GM12872 (cell line): ENCODE measurements at regions not wholly inside any gene's neighbourhood (a gene's known extent, or its start where the extent isn't known, plus 50 kb on each side); places are given as distances from the start of the nearest gene placed in this dataset.

Source experiments
- TF ChIP-seq, protein P1 (sequence below): IDR thresholded peaks from 3 replicates; pipeline ENCODE4 v1.5.1; 2011; ENCODE audit warnings: low read depth, mild to moderate bottlenecking, low read length, moderate library complexity; ENCODE audit not compliant: insufficient read depth

- TF ChIP-seq, protein P1, sequence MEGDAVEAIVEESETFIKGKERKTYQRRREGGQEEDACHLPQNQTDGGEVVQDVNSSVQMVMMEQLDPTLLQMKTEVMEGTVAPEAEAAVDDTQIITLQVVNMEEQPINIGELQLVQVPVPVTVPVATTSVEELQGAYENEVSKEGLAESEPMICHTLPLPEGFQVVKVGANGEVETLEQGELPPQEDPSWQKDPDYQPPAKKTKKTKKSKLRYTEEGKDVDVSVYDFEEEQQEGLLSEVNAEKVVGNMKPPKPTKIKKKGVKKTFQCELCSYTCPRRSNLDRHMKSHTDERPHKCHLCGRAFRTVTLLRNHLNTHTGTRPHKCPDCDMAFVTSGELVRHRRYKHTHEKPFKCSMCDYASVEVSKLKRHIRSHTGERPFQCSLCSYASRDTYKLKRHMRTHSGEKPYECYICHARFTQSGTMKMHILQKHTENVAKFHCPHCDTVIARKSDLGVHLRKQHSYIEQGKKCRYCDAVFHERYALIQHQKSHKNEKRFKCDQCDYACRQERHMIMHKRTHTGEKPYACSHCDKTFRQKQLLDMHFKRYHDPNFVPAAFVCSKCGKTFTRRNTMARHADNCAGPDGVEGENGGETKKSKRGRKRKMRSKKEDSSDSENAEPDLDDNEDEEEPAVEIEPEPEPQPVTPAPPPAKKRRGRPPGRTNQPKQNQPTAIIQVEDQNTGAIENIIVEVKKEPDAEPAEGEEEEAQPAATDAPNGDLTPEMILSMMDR = no peak
Measured at GRCh38 chr4:60812811-60813210, 387.3 kb upstream of the ADGRL3 start.

GRCh38 chr4:60814549-60814948, 385.6 kb upstream of the ADGRL3 start:
- TF ChIP-seq, protein P1 = no peak

DNA sequence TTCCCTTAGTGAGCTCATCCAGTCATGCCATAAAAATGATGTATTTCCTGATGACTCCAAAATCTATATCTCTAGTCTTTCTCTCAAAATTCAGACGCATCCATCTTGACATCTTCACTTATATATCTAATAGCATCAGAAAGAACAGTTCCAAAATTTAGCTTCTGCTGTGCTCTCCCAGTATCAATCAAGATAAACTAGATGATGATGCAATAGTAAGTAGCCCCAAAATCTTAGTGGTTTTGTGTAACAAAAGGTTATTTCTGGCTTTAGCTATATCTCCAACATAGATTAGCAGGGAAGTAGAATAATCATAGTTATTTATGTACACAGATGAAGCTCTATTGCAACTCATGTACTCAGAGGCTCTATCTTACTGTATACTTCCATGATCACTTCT, 382.5 kb upstream of the ADGRL3 start:
- TF ChIP-seq, protein P1 = no peak

GRCh38 chr4:60822986-60823385, 377.1 kb upstream of the ADGRL3 start:
- TF ChIP-seq, protein P1 = no peak

GRCh38 chr4:60840020-60840419, 360.1 kb upstream of the ADGRL3 start:
- TF ChIP-seq, protein P1 = no peak

DNA sequence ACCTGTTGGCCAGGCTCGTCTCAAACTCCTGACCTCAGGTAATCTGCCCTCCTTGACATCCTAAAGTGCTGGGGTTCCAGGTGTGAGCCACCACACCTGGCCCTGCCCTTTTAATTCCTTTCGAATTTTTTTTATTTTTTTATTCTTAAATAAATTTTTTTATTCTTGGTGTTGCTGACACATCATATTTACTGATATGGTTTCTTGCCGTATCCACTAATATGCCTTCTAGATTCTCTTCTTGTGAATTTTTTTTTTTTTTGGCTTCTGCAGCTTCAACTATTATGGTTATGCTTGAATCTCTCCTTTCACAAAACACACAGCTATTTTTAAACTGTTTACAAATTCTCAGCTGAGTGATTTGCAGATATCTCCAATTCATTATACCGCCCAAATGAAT, 353.4 kb upstream of the ADGRL3 start:
- TF ChIP-seq, protein P1 = no peak

GRCh38 chr4:60847614-60848013, 352.5 kb upstream of the ADGRL3 start:
- TF ChIP-seq, protein P1 = no peak
